GM18505 (cell line): ENCODE measurements at regions not wholly inside any gene's neighbourhood (a gene's known extent, or its start where the extent isn't known, plus 50 kb on each side); places are given as distances from the start of the nearest gene placed in this dataset.

Experiments used
- ATAC-seq: cut with Tn5 transposase; IDR thresholded peaks from one replicate; pipeline ENCODE4 v1.9.1; 2021; ENCODE audit not compliant: unreplicated experiment
- POLR2A ChIP-seq: IDR thresholded peaks from 4 replicates; pipeline ENCODE4 v1.6.1; 2011; ENCODE audit warnings: borderline replicate concordance; ENCODE audit not compliant: insufficient read depth, insufficient read length; ENCODE audit errors: extremely low read depth

GRCh38 chr13:112236539-112237197 is 139.5 kb upstream of the SPACA7 start:
- no peak for TF ChIP-seq POLR2A
- ATAC-seq = no peak

DNA sequence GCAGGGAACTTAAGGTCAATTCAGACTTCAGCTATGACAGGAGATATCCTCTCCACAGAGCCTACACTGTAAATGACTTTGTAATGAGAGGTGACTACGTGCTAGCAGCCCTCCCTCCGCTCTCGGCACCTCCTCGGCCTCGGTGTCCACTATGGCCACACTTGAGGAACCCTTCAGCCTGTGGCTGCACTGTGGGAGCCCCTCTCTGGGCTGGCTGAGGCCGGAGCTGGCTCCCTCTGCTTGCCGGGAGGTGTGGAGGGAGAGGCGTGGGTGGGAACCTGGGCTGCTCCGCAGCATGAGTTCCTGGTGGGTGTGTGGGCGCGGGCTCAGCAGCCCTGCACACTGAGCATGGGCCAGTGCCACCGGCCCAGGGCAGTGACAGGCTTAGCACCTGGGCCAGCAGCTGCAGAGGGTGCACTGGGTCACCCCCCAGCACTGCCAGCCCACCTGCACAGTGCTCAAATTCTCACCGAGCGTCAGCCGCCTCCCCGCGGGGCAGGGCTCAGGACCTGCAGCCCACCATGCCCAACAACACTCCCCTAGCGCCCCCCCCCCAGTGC is 137.6 kb upstream of the SPACA7 start:
- no peak for ATAC-seq
- TF ChIP-seq POLR2A = no peak

DNA sequence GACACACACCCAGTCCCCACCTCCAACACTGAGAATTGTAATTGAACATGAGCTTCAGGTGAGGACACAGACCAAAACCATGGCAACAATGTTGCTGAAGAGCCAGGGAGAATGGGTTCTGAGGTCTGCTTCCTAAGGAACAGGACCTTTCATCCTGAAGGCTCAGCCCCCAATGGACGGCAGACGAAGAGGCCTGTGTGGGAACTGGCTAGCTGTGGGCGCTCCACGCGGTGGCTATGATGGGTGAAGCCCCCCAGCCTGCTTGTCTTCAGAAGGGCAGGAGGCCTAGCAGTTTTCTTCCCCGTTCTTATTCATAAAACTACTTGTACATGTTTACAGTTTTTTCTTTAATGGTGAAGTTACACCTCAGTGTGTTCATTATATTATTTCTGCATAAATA is 136.1 kb upstream of the SPACA7 start:
- TF ChIP-seq POLR2A = no peak
- ATAC-seq = no peak

DNA sequence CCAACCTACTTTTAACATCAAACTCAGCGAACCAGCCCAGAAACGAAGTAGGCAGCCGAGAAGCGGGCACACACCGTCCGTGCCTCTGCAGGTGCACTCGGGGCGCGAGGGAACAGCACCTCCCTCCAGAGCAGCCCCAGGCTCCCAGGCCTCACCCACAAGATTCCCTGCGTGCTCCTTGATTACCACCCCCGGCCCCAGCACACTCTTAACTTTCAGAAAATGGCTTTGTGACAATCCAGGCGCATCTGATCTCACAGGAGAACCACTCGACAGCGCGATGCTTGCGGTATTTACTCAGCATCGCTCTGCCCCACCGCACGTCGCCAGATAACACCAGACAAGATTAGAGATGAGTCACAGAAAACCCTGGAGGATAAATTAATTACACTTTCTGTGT is 134.9 kb upstream of the SPACA7 start:
- ATAC-seq = no peak
- no peak for TF ChIP-seq POLR2A

GRCh38 chr13:112242777-112243176 is 133.4 kb upstream of the SPACA7 start:
- ATAC-seq = no peak
- TF ChIP-seq POLR2A = no peak

GRCh38 chr13:112244061-112244460 is 132.1 kb upstream of the SPACA7 start:
- ATAC-seq = no peak
- no peak for TF ChIP-seq POLR2A

DNA sequence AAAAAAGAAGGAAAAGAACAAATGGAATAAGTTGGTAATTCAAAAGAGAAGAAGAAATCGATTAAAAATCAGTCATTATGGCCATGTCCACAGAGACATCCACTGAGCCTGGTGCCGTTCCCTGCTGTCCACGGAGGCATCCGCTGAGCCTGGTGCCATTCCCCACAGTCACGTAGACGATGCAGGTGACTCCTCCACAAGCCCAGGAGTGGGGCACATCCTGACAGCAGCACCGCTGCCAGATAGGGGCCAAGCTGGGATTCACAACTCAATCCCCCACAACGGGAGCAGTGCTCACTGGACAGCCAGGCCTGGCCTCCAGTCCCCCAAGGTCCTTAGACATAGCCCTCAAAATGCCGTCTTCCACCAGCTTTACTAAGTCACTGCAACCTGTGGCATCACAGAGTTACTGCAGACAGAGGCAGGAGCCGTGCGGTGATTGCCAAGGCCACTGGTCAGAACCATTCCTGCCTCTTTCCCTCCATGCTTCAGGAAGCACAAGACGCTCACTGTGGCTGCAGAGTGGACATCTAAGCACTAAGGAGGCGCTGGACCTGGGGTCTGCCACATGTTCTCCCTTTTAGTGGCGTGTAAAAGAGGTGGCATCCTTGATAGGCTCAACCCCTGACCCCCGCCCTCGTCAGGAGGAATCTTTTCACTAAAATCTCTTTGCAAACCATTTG is 131.5 kb upstream of the SPACA7 start:
- TF ChIP-seq POLR2A = no peak
- no peak for ATAC-seq

- no peak for TF ChIP-seq POLR2A
- ATAC-seq = no peak
Measured at GRCh38 chr13:112245179-112245724, 130.9 kb upstream of the SPACA7 start.

GRCh38 chr13:112245989-112246388 is 130.2 kb upstream of the SPACA7 start:
- TF ChIP-seq POLR2A = no peak
- no peak for ATAC-seq

GRCh38 chr13:112246731-112247470 is 129.3 kb upstream of the SPACA7 start:
- no peak for ATAC-seq
- no peak for TF ChIP-seq POLR2A

DNA sequence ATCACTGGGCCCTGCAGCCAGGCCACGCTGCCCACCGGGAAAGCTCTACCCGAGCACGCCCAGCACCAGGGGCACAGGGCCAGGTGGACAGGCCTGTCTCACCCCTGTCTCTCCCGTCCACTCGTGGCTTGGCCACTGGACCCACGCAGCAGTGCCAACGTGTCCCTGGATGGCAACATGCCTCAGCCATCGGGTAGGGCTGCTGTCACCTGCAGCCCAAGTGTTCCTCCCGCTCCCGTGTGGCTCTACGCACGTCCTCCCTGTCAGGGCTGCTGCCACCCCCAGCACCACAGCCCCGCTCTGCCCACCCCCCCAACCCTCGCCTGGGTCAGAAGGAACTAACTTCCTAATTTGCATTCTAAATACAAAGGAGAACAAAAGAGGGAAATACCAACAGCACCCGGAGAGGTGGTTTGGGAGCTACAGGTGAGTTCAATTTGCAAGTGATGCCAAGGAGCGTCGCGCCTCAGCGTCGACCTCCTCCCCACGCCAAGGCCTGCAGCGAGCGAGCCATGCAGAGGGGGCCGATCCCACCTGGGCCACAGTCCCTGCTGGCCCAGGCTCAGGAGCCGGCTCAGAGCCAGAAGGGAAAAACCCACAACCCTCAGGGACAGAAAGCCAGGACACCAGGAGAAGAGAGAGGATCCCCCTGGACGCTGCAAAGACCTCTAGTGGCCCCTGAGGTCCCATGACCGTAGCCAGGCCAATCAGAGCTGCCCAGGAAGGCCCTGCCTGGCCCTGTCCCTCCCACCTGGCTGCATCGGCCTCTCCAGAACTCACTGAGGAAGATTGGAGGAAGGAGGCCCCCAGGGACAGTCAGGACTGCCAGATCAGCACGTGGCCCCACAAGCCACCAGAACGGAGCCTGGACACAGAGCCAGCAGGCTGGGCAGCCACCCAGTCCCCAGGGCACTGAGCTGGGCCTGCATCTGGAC is 128.4 kb upstream of the SPACA7 start:
- no peak for ATAC-seq
- TF ChIP-seq POLR2A = no peak

- TF ChIP-seq POLR2A = no peak
- ATAC-seq = no peak
Measured at GRCh38 chr13:112248406-112248760, 127.8 kb upstream of the SPACA7 start.
